ENCODE measurements at regions not wholly inside any gene's neighbourhood (a gene's known extent, or its start where the extent isn't known, plus 50 kb on each side); places are given as distances from the start of the nearest gene placed in this dataset.
"Not testable (repeated sequence)": the region's sequence is repeated elsewhere in the genome, so short reads cannot be mapped to it uniquely, and the experiment has no call there.

GRCh38 chr6:21332660-21333059 lies 260.9 kb upstream of the SOX4 start:
- Histone ChIP-seq H3K9me3 (no peaks in the 10 kb centered on the region), H3K4me1 (no peaks in the 10 kb centered on the region)
- no peak for TF ChIP-seq Cebpa-rat (IDR thresholded peaks at IDR 0.05)

GRCh38 chr6:21333715-21334114 lies 259.8 kb upstream of the SOX4 start:
- Histone ChIP-seq H3K27ac (no peak overlapping the region), H3K4me3 (no peak overlapping the region), H3K9me3 (no peaks in the 10 kb centered on the region), H3K4me1 (no peaks in the 10 kb centered on the region), H3K27me3 (no peaks in the 10 kb centered on the region), H3K36me3 (no peaks in the 10 kb centered on the region), H3K9ac (no peak overlapping the region), H3K4me2 (no peak overlapping the region), H4K20me1 (no peaks in the 10 kb centered on the region)
- TF ChIP-seq Cebpa-rat (IDR thresholded peaks at IDR 0.05): no peak

More at GRCh38 chr6:21332660-21333059, 260.9 kb upstream of the SOX4 start:
- H3K4me2 ChIP-seq: no peak overlapping the region
- no peak overlapping the region for H3K4me3 ChIP-seq
- no peak overlapping the region for H3K27ac ChIP-seq
- H3K36me3 ChIP-seq: no peaks in the 10 kb centered on the region
- H3K27me3 ChIP-seq: no peaks in the 10 kb centered on the region
- H4K20me1 ChIP-seq: no peaks in the 10 kb centered on the region
- H3K9ac ChIP-seq: no peak overlapping the region

GRCh38 chr6:21334651-21335050 lies 258.9 kb upstream of the SOX4 start:
- no peak overlapping the region for H3K4me2 ChIP-seq
- no peaks in the 10 kb centered on the region for H3K27me3 ChIP-seq
- H3K4me1 ChIP-seq: no peaks in the 10 kb centered on the region
- no peaks in the 10 kb centered on the region for H3K36me3 ChIP-seq
- no peaks in the 10 kb centered on the region for H3K9me3 ChIP-seq
- H3K9ac ChIP-seq: no peak overlapping the region
- no peak overlapping the region for H3K4me3 ChIP-seq
- no peaks in the 10 kb centered on the region for H4K20me1 ChIP-seq
- no peak overlapping the region for H3K27ac ChIP-seq
- TF ChIP-seq Cebpa-rat (IDR thresholded peaks at IDR 0.05): no peak

GRCh38 chr6:21335591-21335990 lies 258.0 kb upstream of the SOX4 start:
- Histone ChIP-seq H3K9me3 (no peaks in the 10 kb centered on the region), H3K36me3 (no peaks in the 10 kb centered on the region), H3K4me2 (no peak overlapping the region), H3K4me3 (no peak overlapping the region), H3K27me3 (no peaks in the 10 kb centered on the region), H3K4me1 (no peaks in the 10 kb centered on the region), H3K27ac (no peak overlapping the region), H3K9ac (no peak overlapping the region), H4K20me1 (no peaks in the 10 kb centered on the region)
- no peak for TF ChIP-seq Cebpa-rat (IDR thresholded peaks at IDR 0.05)

- Histone ChIP-seq H3K4me3 (no peak overlapping the region), H3K27me3 (no peaks in the 10 kb centered on the region), H3K9me3 (no peaks in the 10 kb centered on the region), H3K9ac (no peak overlapping the region), H4K20me1 (no peaks in the 10 kb centered on the region), H3K4me2 (no peak overlapping the region), H3K36me3 (no peaks in the 10 kb centered on the region), H3K4me1 (no peaks in the 10 kb centered on the region), H3K27ac (no peak overlapping the region)
- no peak for TF ChIP-seq Cebpa-rat (IDR thresholded peaks at IDR 0.05)
These were observed 256.3 kb upstream of the SOX4 start for GRCh38 chr6:21337263-21337662.

- Histone ChIP-seq H3K9me3 (no peaks in the 10 kb centered on the region), H3K9ac (no peak overlapping the region), H4K20me1 (no peaks in the 10 kb centered on the region), H3K27ac (no peak overlapping the region), H3K27me3 (no peaks in the 10 kb centered on the region), H3K4me1 (no peaks in the 10 kb centered on the region), H3K4me3 (no peak overlapping the region), H3K4me2 (no peak overlapping the region), H3K36me3 (no peaks in the 10 kb centered on the region)
- no peak for TF ChIP-seq Cebpa-rat (IDR thresholded peaks at IDR 0.05)
These were observed 253.0 kb upstream of the SOX4 start for GRCh38 chr6:21340573-21340972.

GRCh38 chr6:21341910-21342309 lies 251.6 kb upstream of the SOX4 start:
- no peak overlapping the region for H3K9ac ChIP-seq

GRCh38 chr6:21342501-21342900 lies 251.1 kb upstream of the SOX4 start:
- no peak for TF ChIP-seq Cebpa-rat (IDR thresholded peaks at IDR 0.05)
- Histone ChIP-seq H3K9ac (no peak overlapping the region), H3K4me3 (no peak overlapping the region), H3K27me3 (no peaks in the 10 kb centered on the region), H4K20me1 (no peaks in the 10 kb centered on the region), H3K9me3 (no peaks in the 10 kb centered on the region), H3K36me3 (no peaks in the 10 kb centered on the region), H3K4me1 (no peaks in the 10 kb centered on the region), H3K27ac (no peak overlapping the region), H3K4me2 (no peak overlapping the region)

More at GRCh38 chr6:21341910-21342309, 251.6 kb upstream of the SOX4 start:
- Histone ChIP-seq H3K9me3 (no peaks in the 10 kb centered on the region), H3K4me2 (no peak overlapping the region), H3K27me3 (no peaks in the 10 kb centered on the region), H3K4me3 (no peak overlapping the region), H3K4me1 (no peaks in the 10 kb centered on the region), H3K27ac (no peak overlapping the region), H3K36me3 (no peaks in the 10 kb centered on the region), H4K20me1 (no peaks in the 10 kb centered on the region)
- TF ChIP-seq Cebpa-rat (IDR thresholded peaks at IDR 0.05): no peak

GRCh38 chr6:21345704-21346103 lies 247.8 kb upstream of the SOX4 start:
- not testable (repeated sequence) for H3K4me2 ChIP-seq, H3K36me3 ChIP-seq, H3K4me1 ChIP-seq, H3K4me3 ChIP-seq, H3K27ac ChIP-seq, H3K9me3 ChIP-seq, H4K20me1 ChIP-seq, H3K9ac ChIP-seq, H3K27me3 ChIP-seq

- H3K9me3 ChIP-seq: no peaks in the 10 kb centered on the region
- H3K4me1 ChIP-seq: no peaks in the 10 kb centered on the region
- no peak overlapping the region for H3K27ac ChIP-seq
- H3K4me3 ChIP-seq: no peak overlapping the region
- no peak for TF ChIP-seq Cebpa-rat (IDR thresholded peaks at IDR 0.05)
- H4K20me1 ChIP-seq: no peaks in the 10 kb centered on the region
- H3K27me3 ChIP-seq: no peaks in the 10 kb centered on the region
- H3K36me3 ChIP-seq: no peaks in the 10 kb centered on the region
- H3K9ac ChIP-seq: no peak overlapping the region
- H3K4me2 ChIP-seq: no peak overlapping the region
These were observed 245.4 kb upstream of the SOX4 start for GRCh38 chr6:21348146-21348503.

- no peak overlapping the region for H3K4me2 ChIP-seq
- no peak for TF ChIP-seq Cebpa-rat (IDR thresholded peaks at IDR 0.05)
- no peak overlapping the region for H3K4me3 ChIP-seq
- no peaks in the 10 kb centered on the region for H4K20me1 ChIP-seq
- no peak overlapping the region for H3K27ac ChIP-seq
- H3K36me3 ChIP-seq: no peaks in the 10 kb centered on the region
- no peaks in the 10 kb centered on the region for H3K4me1 ChIP-seq
- no peaks in the 10 kb centered on the region for H3K9me3 ChIP-seq
- no peak overlapping the region for H3K9ac ChIP-seq
- no peaks in the 10 kb centered on the region for H3K27me3 ChIP-seq
These were observed 244.9 kb upstream of the SOX4 start for GRCh38 chr6:21348504-21349195.
